WTC11 (cell line): ENCODE measurements at regions not wholly inside any gene's neighbourhood (a gene's known extent, or its start where the extent isn't known, plus 50 kb on each side); places are given as distances from the start of the nearest gene placed in this dataset.

Experiments
- ATAC-seq: fragments of 200-7000 bp; cut with Tn5 transposase; 2 replicates; pipeline ENCODE4 v1.10.0; 2021; ENCODE audit warnings: mild to moderate bottlenecking, moderate library complexity
- CTCF ChIA-PET: fragments of 300-600 bp; sonication (Branson Sonifier 250); formaldehyde crosslinking; loops from one replicate; lab custom pipeline; 2021; ENCODE audit warnings: antibody characterized with exemption; lab: Charles Lee
- POLR2A ChIA-PET: fragments of 350-600 bp; sonication (Branson Sonifier 250); formaldehyde crosslinking; loops from one replicate; lab custom pipeline; 2021; ENCODE audit warnings: antibody characterized with exemption; lab: Charles Lee
- DNase-seq: peaks from one replicate; pipeline ENCODE4 v3.0.0; 2021; ENCODE audit warnings: low spot score
- H3K27ac Mint-ChIP-seq: 2 replicates; pipeline ENCODE4 v1.8.0; 2021; ENCODE audit warnings: mixed read lengths
- H3K27me3 Mint-ChIP-seq: 2 replicates; pipeline ENCODE4 v1.8.0; 2021; ENCODE audit warnings: low read depth, mild to moderate bottlenecking, moderate library complexity, mixed read lengths
- H3K36me3 Mint-ChIP-seq: 2 replicates; pipeline ENCODE4 v1.8.0; 2021; ENCODE audit warnings: mixed read lengths
- H3K4me1 Mint-ChIP-seq: 2 replicates; pipeline ENCODE4 v1.8.0; 2022; ENCODE audit warnings: mixed read lengths
- H3K4me3 Mint-ChIP-seq: 2 replicates; pipeline ENCODE4 v1.8.0; 2021; ENCODE audit warnings: mild to moderate bottlenecking, moderate library complexity, mixed read lengths
- H3K9me3 Mint-ChIP-seq: 2 replicates; pipeline ENCODE4 v1.8.0; 2021; ENCODE audit warnings: mixed read lengths
- AR ChIP-seq: fragments of 250-450 bp; sonication (Bioruptor Pico); IDR thresholded peaks from 2 replicates; pipeline ENCODE4 v1.9.0; 2021; ENCODE audit warnings: mild to moderate bottlenecking
- ARID4B ChIP-seq: sonication (generic); formaldehyde crosslinking; IDR thresholded peaks from 2 replicates; pipeline ENCODE4 v1.8.0; 2023; ENCODE audit warnings: missing genetic modification reagents, mild to moderate bottlenecking, borderline replicate concordance
- E2F5 ChIP-seq: sonication (generic); formaldehyde crosslinking; IDR thresholded peaks from 2 replicates; pipeline ENCODE4 v1.8.1; 2022; ENCODE audit warnings: mild to moderate bottlenecking, moderate library complexity, missing genetic modification reagents
- ELF4 ChIP-seq: sonication (generic); formaldehyde crosslinking; IDR thresholded peaks from 2 replicates; pipeline ENCODE4 v1.8.1; 2022; ENCODE audit warnings: low read depth, mild to moderate bottlenecking, moderate library complexity, missing genetic modification reagents
- ETV6 ChIP-seq: sonication (generic); formaldehyde crosslinking; IDR thresholded peaks from 2 replicates; pipeline ENCODE4 v1.8.1; 2022; ENCODE audit warnings: mild to moderate bottlenecking, missing genetic modification reagents
- FOXP1 ChIP-seq: sonication (generic); formaldehyde crosslinking; IDR thresholded peaks from 2 replicates; pipeline ENCODE4 v1.8.0; 2022; ENCODE audit warnings: missing genetic modification reagents, mild to moderate bottlenecking, moderate library complexity, borderline replicate concordance
- IRF1 ChIP-seq: sonication (generic); formaldehyde crosslinking; IDR thresholded peaks from 2 replicates; pipeline ENCODE4 v1.8.0; 2023; ENCODE audit warnings: missing genetic modification reagents
- MLX ChIP-seq: sonication (generic); formaldehyde crosslinking; IDR thresholded peaks from 2 replicates; pipeline ENCODE4 v1.8.1; 2023; ENCODE audit warnings: mild to moderate bottlenecking, missing genetic modification reagents, moderate library complexity
- NR2C2 ChIP-seq: sonication (generic); formaldehyde crosslinking; IDR thresholded peaks from 2 replicates; pipeline ENCODE4 v1.8.0; 2022; ENCODE audit warnings: mild to moderate bottlenecking, missing genetic modification reagents
- TP53 ChIP-seq: sonication (generic); formaldehyde crosslinking; IDR thresholded peaks from 2 replicates; pipeline ENCODE4 v1.8.1; 2023; ENCODE audit warnings: mild to moderate bottlenecking, missing genetic modification reagents
- ZNF416 ChIP-seq: fragments of 250-450 bp; sonication (Bioruptor Pico); IDR thresholded peaks from 2 replicates; pipeline ENCODE4 v1.9.0; 2021; ENCODE audit warnings: mild to moderate bottlenecking, inconsistent platforms
- ZNF532 ChIP-seq: fragments of 250-450 bp; sonication (Bioruptor Pico); IDR thresholded peaks from 2 replicates; pipeline ENCODE4 v1.9.0; 2021; ENCODE audit warnings: mild to moderate bottlenecking, borderline replicate concordance

GRCh38 chr9:135016037-135016640, 71.3 kb upstream of the OLFM1 start:
- no peaks in the 10 kb centered on the region for H3K36me3 Mint-ChIP-seq
- ChIA-PET CTCF (interaction anchor here (0.5 to 1.0 kb wide), 2 partner anchors 238 to 395 kb away, joined by 3 to 4 read pairs; no protein-coding TSS in a partner anchor), POLR2A (no interaction called here)
- H3K27ac Mint-ChIP-seq, result no peak overlapping the region
- ATAC-seq, result no peak
- no peak for TF ChIP-seq MLX (CRISPR knock-in tag)
- TF ChIP-seq AR (CRISPR knock-in tag), result no peak
- peaks cover 12% of the 10 kb centered on the region for H3K4me1 Mint-ChIP-seq
- H3K4me3 Mint-ChIP-seq, result no peak overlapping the region
- no peaks in the 10 kb centered on the region for H3K27me3 Mint-ChIP-seq
- no peaks in the 10 kb centered on the region for H3K9me3 Mint-ChIP-seq
- DNase-seq, result no peak

GRCh38 chr9:135016876-135017275, 70.6 kb upstream of the OLFM1 start:
- ChIA-PET POLR2A (no interaction called here), CTCF (interaction anchor here (1.0 kb wide), 1 partner anchor 238 kb away, joined by 3 read pairs; no protein-coding TSS in a partner anchor)
- Mint-ChIP-seq H3K36me3 (no peaks in the 10 kb centered on the region), H3K9me3 (no peaks in the 10 kb centered on the region), H3K27ac (no peak overlapping the region), H3K4me1 (peaks cover 12% of the 10 kb centered on the region), H3K27me3 (no peaks in the 10 kb centered on the region), H3K4me3 (no peak overlapping the region)
- TF ChIP-seq ARID4B (CRISPR knock-in tag) (no peak), ELF4 (CRISPR knock-in tag) (no peak), IRF1 (CRISPR knock-in tag) (no peak)
- DNase-seq (no peak), ATAC-seq (no peak)

- ATAC-seq, result no peak
- DNase-seq, result no peak
- H3K4me3 Mint-ChIP-seq, result no peak overlapping the region
- ChIA-PET CTCF (no interaction called here), POLR2A (no interaction called here)
- H3K27me3 Mint-ChIP-seq, result no peaks in the 10 kb centered on the region
- peaks cover 12% of the 10 kb centered on the region for H3K4me1 Mint-ChIP-seq
- H3K27ac Mint-ChIP-seq, result no peak overlapping the region
- no peaks in the 10 kb centered on the region for H3K9me3 Mint-ChIP-seq
- no peaks in the 10 kb centered on the region for H3K36me3 Mint-ChIP-seq
- TF ChIP-seq NR2C2 (CRISPR knock-in tag) (no peak), ZNF416 (CRISPR knock-in tag) (no peak), E2F5 (CRISPR knock-in tag) (no peak), ZNF532 (CRISPR knock-in tag) (no peak), ETV6 (CRISPR knock-in tag) (no peak), AR (CRISPR knock-in tag) (no peak), FOXP1 (no peak), TP53 (CRISPR knock-in tag) (no peak)
Measured at GRCh38 chr9:135017899-135018298, 69.6 kb upstream of the OLFM1 start.
